KMS-11 (cell line): ENCODE measurements at regions not wholly inside any gene's neighbourhood (a gene's known extent, or its start where the extent isn't known, plus 50 kb on each side); places are given as distances from the start of the nearest gene placed in this dataset.

Source experiments
- H2AFZ ChIP-seq: fragments of 200-600 bp; sonication (generic); 2 replicates; pipeline ENCODE4 v1.6.1; 2016; ENCODE audit warnings: antibody characterized with exemption, mixed run types, low read depth
- H3K27ac ChIP-seq: fragments of 200-600 bp; sonication (generic); 2 replicates; pipeline ENCODE4 v1.6.1; 2016; ENCODE audit warnings: mild to moderate bottlenecking, mixed run types
- H3K27me3 ChIP-seq: fragments of 200-600 bp; sonication (generic); 2 replicates; pipeline ENCODE4 v1.6.1; 2017; ENCODE audit warnings: mild to moderate bottlenecking, low read depth, mixed run types, moderate library complexity; ENCODE audit not compliant: insufficient read depth
- H3K36me3 ChIP-seq: fragments of 200-600 bp; sonication (generic); 2 replicates; pipeline ENCODE4 v1.6.1; 2017; ENCODE audit warnings: mild to moderate bottlenecking, mixed run types; ENCODE audit not compliant: insufficient read depth
- H3K4me1 ChIP-seq: fragments of 200-600 bp; sonication (generic); 2 replicates; pipeline ENCODE4 v1.6.1; 2016; ENCODE audit warnings: mild to moderate bottlenecking, low read depth, mixed run types; ENCODE audit not compliant: poor library complexity, severe bottlenecking
- H3K4me2 ChIP-seq: fragments of 200-600 bp; sonication (generic); 2 replicates; pipeline ENCODE4 v1.7.0; 2016; ENCODE audit warnings: mild to moderate bottlenecking, mixed run types
- H3K4me3 ChIP-seq: fragments of 200-600 bp; sonication (generic); IDR thresholded peaks from 2 replicates; pipeline ENCODE4 v1.6.1; 2017; ENCODE audit warnings: low read depth, low read length, mixed read lengths; ENCODE audit not compliant: insufficient read depth
- H3K79me2 ChIP-seq: fragments of 200-600 bp; sonication (generic); 2 replicates; pipeline ENCODE4 v1.6.1; 2016; ENCODE audit warnings: low read depth, mixed run types; ENCODE audit not compliant: insufficient read depth
- H3K9ac ChIP-seq: fragments of 200-600 bp; sonication (generic); 2 replicates; pipeline ENCODE4 v1.6.1; 2016; ENCODE audit warnings: mild to moderate bottlenecking, mixed run types
- H4K20me1 ChIP-seq: fragments of 200-600 bp; sonication (generic); 2 replicates; pipeline ENCODE4 v1.6.1; 2016; ENCODE audit warnings: mild to moderate bottlenecking, mixed run types; ENCODE audit not compliant: insufficient read depth
- TF ChIP-seq, protein P1 (sequence below): fragments of 200-600 bp; sonication (generic); conservative IDR thresholded peaks from 2 replicates; pipeline ENCODE4 v1.6.1; 2017; ENCODE audit warnings: low read depth, mild to moderate bottlenecking, antibody characterized with exemption, low read length, moderate library complexity, mixed read lengths

DNA sequence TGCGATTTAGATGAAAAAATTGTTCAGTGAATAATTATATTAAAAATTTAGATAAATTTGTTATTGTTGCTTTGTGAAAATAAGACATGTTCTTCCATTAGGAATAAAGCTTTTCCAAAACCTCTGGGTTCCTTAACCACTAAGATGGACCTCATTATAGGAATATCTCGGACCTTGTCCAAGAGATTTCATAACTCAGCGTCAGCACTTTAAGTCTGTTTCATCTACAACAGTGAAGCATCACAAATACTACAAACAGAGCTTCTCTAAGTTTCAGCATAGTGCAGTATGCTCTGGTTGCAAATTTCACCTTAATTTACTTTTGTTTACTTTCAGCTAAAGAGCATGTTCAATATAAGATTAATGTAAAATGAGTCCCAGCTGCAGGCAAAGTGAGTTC lies 150.3 kb downstream of the UBE2E3 start:
- Histone ChIP-seq H3K36me3 (no peaks in the 10 kb centered on the region), H4K20me1 (no peaks in the 10 kb centered on the region), H3K4me1 (no peaks in the 10 kb centered on the region), H3K4me2 (no peak overlapping the region), H2AFZ (no peak overlapping the region), H3K27me3 (no peaks in the 10 kb centered on the region), H3K4me3 (no peak overlapping the region), H3K9ac (no peak overlapping the region), H3K79me2 (no peaks in the 10 kb centered on the region), H3K27ac (no peak overlapping the region)
- TF ChIP-seq, protein P1, sequence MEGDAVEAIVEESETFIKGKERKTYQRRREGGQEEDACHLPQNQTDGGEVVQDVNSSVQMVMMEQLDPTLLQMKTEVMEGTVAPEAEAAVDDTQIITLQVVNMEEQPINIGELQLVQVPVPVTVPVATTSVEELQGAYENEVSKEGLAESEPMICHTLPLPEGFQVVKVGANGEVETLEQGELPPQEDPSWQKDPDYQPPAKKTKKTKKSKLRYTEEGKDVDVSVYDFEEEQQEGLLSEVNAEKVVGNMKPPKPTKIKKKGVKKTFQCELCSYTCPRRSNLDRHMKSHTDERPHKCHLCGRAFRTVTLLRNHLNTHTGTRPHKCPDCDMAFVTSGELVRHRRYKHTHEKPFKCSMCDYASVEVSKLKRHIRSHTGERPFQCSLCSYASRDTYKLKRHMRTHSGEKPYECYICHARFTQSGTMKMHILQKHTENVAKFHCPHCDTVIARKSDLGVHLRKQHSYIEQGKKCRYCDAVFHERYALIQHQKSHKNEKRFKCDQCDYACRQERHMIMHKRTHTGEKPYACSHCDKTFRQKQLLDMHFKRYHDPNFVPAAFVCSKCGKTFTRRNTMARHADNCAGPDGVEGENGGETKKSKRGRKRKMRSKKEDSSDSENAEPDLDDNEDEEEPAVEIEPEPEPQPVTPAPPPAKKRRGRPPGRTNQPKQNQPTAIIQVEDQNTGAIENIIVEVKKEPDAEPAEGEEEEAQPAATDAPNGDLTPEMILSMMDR: no peak

DNA sequence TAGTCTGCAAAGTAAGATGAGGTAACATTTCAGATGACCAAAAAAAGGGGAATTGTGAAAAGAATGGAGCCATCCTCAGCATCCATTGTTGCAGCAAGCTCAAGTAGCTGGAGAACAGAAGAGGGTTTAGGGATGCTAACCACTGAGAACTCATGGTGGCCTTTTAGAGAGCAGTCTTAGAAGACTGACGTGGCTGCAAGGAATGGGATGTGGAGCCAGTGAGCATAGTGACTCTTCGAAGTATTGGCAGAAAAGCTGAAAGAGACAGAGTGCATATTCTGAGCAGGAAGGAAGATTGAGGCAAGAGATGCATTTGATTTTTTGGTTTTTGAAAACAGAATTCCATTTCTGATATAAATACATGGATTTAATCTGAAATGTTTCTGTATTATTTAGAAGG lies 151.2 kb downstream of the UBE2E3 start:
- Histone ChIP-seq H4K20me1 (no peaks in the 10 kb centered on the region), H3K79me2 (no peaks in the 10 kb centered on the region), H3K4me3 (no peak overlapping the region), H3K9ac (no peak overlapping the region), H3K36me3 (no peaks in the 10 kb centered on the region), H2AFZ (no peak overlapping the region), H3K27me3 (no peaks in the 10 kb centered on the region), H3K4me2 (no peak overlapping the region), H3K4me1 (no peaks in the 10 kb centered on the region), H3K27ac (no peak overlapping the region)
- TF ChIP-seq, protein P1: no peak

DNA sequence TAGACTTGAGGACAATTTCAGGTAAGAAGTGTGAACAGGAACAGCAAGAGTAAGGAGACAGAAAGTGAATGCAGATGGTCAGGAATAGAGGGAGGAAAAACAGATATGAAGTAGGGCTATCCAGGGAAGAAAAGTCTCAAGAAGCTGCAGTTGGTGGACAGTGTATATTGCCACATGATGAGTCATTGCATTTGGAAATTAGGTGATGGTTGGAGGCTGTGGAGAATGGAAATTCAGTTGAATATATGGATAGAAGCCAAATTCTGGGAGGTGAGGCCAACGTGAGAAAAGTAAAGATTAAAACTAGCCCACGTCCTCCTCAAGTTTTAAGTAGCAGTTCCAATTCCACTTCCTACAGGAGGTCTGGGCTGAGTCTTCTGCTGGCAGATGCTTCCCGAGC lies 158.4 kb downstream of the UBE2E3 start:
- Histone ChIP-seq H3K27me3 (no peaks in the 10 kb centered on the region), H3K27ac (no peak overlapping the region), H3K79me2 (no peaks in the 10 kb centered on the region), H3K4me3 (no peak overlapping the region), H3K9ac (no peak overlapping the region), H3K4me1 (no peaks in the 10 kb centered on the region), H3K4me2 (no peak overlapping the region), H2AFZ (no peak overlapping the region), H3K36me3 (no peaks in the 10 kb centered on the region), H4K20me1 (no peaks in the 10 kb centered on the region)
- TF ChIP-seq, protein P1: no peak

- no peaks in the 10 kb centered on the region for H3K27me3 ChIP-seq
- no peak overlapping the region for H3K4me2 ChIP-seq
- no peak overlapping the region for H3K27ac ChIP-seq
- TF ChIP-seq, protein P1: no peak
- H3K79me2 ChIP-seq: no peaks in the 10 kb centered on the region
- H3K4me3 ChIP-seq: no peak overlapping the region
- no peaks in the 10 kb centered on the region for H4K20me1 ChIP-seq
- H2AFZ ChIP-seq: no peak overlapping the region
- no peaks in the 10 kb centered on the region for H3K4me1 ChIP-seq
- no peak overlapping the region for H3K9ac ChIP-seq
- no peaks in the 10 kb centered on the region for H3K36me3 ChIP-seq
Observed at GRCh38 chr2:181139831-181140230, 159.4 kb downstream of the UBE2E3 start.
